BLaER1 (cell line): ENCODE measurements at regions not wholly inside any gene's neighbourhood (a gene's known extent, or its start where the extent isn't known, plus 50 kb on each side); places are given as distances from the start of the nearest gene placed in this dataset.

ENCODE experiments used
- H3K27ac ChIP-seq: shearing (Covaris generic); formaldehyde crosslinking; 2 replicates; pipeline ENCODE4 v1.8.1; 2022
- H3K27me3 ChIP-seq: shearing (Covaris generic); formaldehyde crosslinking; 2 replicates; pipeline ENCODE4 v1.8.1; 2022
- H3K36me3 ChIP-seq: shearing (Covaris generic); formaldehyde crosslinking; 2 replicates; pipeline ENCODE4 v1.8.1; 2022
- H3K4me1 ChIP-seq: shearing (Covaris generic); formaldehyde crosslinking; 2 replicates; pipeline ENCODE4 v1.8.1; 2022
- H3K4me2 ChIP-seq: shearing (Covaris generic); formaldehyde crosslinking; 2 replicates; pipeline ENCODE4 v1.8.1; 2022
- H3K4me3 ChIP-seq: shearing (Covaris generic); formaldehyde crosslinking; 2 replicates; pipeline ENCODE4 v1.8.1; 2022
- H3K9ac ChIP-seq: shearing (Covaris generic); formaldehyde crosslinking; 2 replicates; pipeline ENCODE4 v1.8.1; 2022
- H3K9me3 ChIP-seq: shearing (Covaris generic); formaldehyde crosslinking; 2 replicates; pipeline ENCODE4 v1.8.1; 2022
- H4K20me1 ChIP-seq: shearing (Covaris generic); formaldehyde crosslinking; 2 replicates; pipeline ENCODE4 v1.8.1; 2022
- Cebpa-rat ChIP-seq: shearing (Covaris generic); IDR thresholded peaks from 2 replicates; pipeline ENCODE4 v1.8.1; 2022

DNA sequence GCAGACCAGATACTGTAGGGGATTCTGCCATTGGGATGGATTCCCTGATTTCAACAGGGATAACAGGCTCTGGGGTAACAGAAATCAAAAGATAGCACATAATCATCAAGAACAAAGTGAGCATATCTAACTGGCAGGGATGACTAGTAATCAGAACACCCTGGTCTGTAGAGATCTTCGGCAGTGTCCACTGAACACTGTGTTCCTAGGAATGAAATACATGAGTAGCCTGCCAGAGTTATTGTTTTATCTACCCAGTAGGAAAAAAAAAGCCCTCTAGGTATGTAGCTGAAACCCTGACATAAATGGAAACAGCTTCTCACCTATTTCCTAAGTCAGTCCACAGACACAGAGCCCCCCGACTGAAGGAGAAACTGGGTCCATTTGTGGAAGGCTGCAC lies 340.3 kb upstream of the ZNF385D start:
- Histone ChIP-seq H3K9ac (no peak overlapping the region), H3K4me3 (no peak overlapping the region), H3K4me1 (peaks cover 24% of the 10 kb centered on the region), H3K9me3 (no peaks in the 10 kb centered on the region), H3K4me2 (no peak overlapping the region), H3K27ac (no peak overlapping the region), H3K27me3 (no peaks in the 10 kb centered on the region), H3K36me3 (no peaks in the 10 kb centered on the region), H4K20me1 (no peaks in the 10 kb centered on the region)
- TF ChIP-seq Cebpa-rat = no peak

DNA sequence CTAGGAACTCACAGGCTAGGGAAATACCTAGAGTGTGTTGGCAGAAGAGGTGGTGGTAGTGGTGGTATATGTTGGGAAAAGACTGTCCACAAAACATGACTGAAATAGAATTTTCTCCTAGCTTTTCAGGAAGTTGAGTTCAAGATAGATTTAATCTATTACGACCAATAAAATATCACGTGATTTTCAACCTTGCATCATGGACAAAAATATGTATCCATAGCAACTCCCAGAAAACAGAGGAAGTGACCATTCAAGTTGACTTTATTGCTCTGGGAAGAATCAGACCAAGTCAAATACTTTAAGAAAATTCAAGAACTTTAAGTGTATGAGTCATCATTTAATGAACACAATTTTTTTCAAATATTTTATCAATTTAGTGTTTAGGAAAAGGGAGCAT lies 347.0 kb upstream of the ZNF385D start:
- H3K27ac ChIP-seq = no peak overlapping the region
- no peaks in the 10 kb centered on the region for H3K36me3 ChIP-seq
- no peak overlapping the region for H3K4me2 ChIP-seq
- no peaks in the 10 kb centered on the region for H4K20me1 ChIP-seq
- no peak for TF ChIP-seq Cebpa-rat
- H3K4me3 ChIP-seq = no peak overlapping the region
- H3K9me3 ChIP-seq = no peaks in the 10 kb centered on the region
- no peaks in the 10 kb centered on the region for H3K4me1 ChIP-seq
- no peak overlapping the region for H3K9ac ChIP-seq
- no peaks in the 10 kb centered on the region for H3K27me3 ChIP-seq

DNA sequence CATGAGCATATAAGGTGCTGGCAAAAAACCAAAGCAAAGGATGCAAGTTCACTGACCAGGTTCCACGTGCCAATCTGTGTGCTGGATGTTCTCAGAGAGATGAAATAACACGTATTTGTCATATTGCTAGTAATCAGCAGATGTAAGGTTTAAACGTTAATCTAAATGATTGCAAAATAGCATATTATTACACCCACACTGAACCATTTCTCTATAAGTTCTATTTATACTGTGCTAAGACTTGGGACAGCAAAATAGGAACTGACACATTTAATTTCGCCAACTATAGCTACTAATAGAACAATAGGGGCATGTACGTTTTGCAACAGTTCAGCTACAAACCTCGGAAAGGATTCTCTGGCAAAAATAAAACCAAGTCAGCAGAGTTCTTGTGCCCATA lies 350.3 kb upstream of the ZNF385D start:
- H3K4me2 ChIP-seq = no peak overlapping the region
- no peak overlapping the region for H3K4me3 ChIP-seq
- H4K20me1 ChIP-seq = no peaks in the 10 kb centered on the region
- no peak overlapping the region for H3K9ac ChIP-seq
- H3K27me3 ChIP-seq = no peaks in the 10 kb centered on the region
- no peaks in the 10 kb centered on the region for H3K36me3 ChIP-seq
- no peaks in the 10 kb centered on the region for H3K9me3 ChIP-seq
- no peak for TF ChIP-seq Cebpa-rat
- no peak overlapping the region for H3K27ac ChIP-seq
- no peaks in the 10 kb centered on the region for H3K4me1 ChIP-seq

DNA sequence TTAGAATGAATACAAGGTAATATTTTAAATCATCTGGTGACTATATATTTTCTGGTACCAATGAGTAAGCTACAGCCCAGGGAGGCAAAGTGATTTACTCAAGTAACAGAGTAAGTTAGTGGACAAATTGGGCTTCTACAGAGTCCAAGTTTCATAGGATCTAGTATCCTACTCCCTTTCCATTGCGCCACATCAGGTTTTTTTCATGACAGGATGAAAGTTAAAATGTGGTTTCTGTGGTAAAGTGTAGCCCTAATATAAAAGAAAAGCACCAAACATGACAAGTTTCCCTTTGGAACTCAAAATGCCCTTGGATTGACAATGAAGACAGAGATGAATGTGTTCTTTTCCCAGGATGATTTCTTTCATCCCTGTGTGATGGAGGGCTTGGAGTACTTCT lies 350.8 kb upstream of the ZNF385D start:
- H3K9me3 ChIP-seq = no peaks in the 10 kb centered on the region
- no peak for TF ChIP-seq Cebpa-rat
- no peaks in the 10 kb centered on the region for H3K4me1 ChIP-seq
- no peak overlapping the region for H3K9ac ChIP-seq
- no peak overlapping the region for H3K4me3 ChIP-seq
- H3K27me3 ChIP-seq = no peaks in the 10 kb centered on the region
- no peak overlapping the region for H3K27ac ChIP-seq
- no peaks in the 10 kb centered on the region for H3K36me3 ChIP-seq
- no peak overlapping the region for H3K4me2 ChIP-seq
- H4K20me1 ChIP-seq = no peaks in the 10 kb centered on the region

DNA sequence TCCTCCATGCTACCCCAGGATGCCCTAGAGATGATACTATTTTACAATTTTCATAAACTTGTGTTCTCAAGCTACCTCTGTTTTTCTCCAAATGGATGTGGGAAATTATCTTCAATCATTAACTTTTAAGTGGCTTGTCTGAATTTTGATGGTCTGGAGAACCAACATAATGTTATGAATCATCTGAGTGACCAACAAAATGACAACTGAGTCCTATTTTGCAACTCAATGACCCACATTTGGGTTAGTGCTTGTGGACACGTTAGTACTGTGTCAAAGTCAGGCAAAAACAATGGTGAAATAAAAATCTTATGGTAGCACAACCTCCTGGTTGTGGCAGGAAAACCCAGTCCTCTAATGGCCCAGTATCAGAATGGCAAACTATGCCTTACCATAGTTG lies 352.4 kb upstream of the ZNF385D start:
- no peaks in the 10 kb centered on the region for H4K20me1 ChIP-seq
- no peaks in the 10 kb centered on the region for H3K9me3 ChIP-seq
- no peak overlapping the region for H3K9ac ChIP-seq
- H3K27me3 ChIP-seq = no peaks in the 10 kb centered on the region
- no peak overlapping the region for H3K4me2 ChIP-seq
- no peaks in the 10 kb centered on the region for H3K4me1 ChIP-seq
- H3K4me3 ChIP-seq = no peak overlapping the region
- no peak for TF ChIP-seq Cebpa-rat
- no peaks in the 10 kb centered on the region for H3K36me3 ChIP-seq
- H3K27ac ChIP-seq = no peak overlapping the region

DNA sequence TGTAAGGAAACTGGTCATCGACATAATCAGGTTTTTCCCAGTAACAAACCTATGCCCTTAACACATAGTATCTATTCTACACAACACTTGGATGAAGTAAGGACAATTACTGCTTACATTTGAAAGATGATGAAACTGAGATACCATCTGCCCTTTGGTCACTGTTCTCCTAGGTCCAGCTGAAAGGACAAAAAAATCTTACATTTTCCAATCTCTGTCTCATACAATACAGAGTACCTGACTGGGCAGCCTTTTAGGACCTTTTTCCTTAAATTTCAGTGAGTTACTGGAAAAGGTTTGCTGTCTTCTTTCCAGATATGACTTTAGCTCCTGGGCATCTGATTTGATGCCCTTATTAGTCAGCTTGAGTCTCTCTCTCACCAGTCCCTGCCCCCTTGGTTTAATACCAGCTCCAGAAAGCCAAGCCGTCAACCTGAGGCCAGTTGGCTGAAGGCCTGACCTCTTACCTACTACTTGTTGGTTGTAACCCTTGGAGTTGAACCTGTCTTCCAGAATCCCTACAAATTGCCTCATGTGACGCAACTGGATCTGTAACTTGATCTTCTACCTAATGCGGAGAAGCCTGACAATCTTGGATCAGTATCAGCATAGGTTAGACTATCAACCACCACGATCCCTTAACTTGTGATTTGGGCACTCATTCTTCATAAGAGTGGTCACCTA lies 355.3 kb upstream of the ZNF385D start:
- Histone ChIP-seq H3K4me2 (no peak overlapping the region), H3K9ac (no peak overlapping the region), H3K27me3 (no peaks in the 10 kb centered on the region), H3K4me3 (no peak overlapping the region), H3K36me3 (no peaks in the 10 kb centered on the region), H3K9me3 (no peaks in the 10 kb centered on the region), H3K27ac (no peak overlapping the region), H4K20me1 (no peaks in the 10 kb centered on the region), H3K4me1 (no peaks in the 10 kb centered on the region)
- TF ChIP-seq Cebpa-rat = no peak

DNA sequence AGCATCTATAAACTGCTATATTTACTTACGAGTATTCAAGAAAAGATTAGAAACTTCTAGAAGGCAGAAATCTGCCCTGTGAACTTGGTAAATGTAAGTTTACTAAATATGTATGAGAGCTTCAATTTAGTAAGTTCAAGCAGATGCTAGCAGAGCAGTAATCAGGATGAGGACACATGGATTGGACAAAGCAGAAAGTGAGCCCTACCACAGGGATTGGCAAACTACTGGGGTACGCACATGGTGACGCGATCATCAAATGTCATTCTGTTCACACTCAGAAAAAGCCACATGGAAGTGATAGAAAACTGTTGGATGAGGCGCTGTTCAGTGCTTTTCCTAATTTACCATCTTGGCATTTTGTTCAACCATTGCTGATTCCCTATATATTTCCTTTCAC lies 360.2 kb upstream of the ZNF385D start:
- Histone ChIP-seq H4K20me1 (no peaks in the 10 kb centered on the region), H3K9ac (no peak overlapping the region), H3K36me3 (no peaks in the 10 kb centered on the region), H3K9me3 (no peaks in the 10 kb centered on the region), H3K4me1 (no peaks in the 10 kb centered on the region), H3K27ac (no peak overlapping the region), H3K4me3 (no peak overlapping the region), H3K4me2 (no peak overlapping the region), H3K27me3 (no peaks in the 10 kb centered on the region)
- TF ChIP-seq Cebpa-rat = no peak

DNA sequence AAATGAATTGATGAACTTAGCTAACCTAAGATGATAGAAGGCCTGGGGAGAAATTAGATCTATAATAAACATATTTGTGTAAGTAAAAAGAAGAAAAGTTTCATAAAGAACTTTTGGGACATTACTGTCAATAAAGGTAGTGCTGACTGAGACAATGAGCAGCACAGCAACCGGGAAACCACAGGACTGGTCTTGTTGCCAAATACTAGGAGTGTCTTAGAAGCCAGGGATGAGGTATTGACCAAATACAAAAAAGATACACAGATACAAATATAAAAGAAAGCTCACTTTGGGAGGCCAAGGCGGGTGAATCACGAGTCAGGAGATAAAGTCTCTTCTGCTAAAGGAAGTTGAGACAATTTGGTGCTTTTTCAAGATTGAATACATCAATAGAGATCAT lies 362.4 kb upstream of the ZNF385D start:
- no peaks in the 10 kb centered on the region for H3K4me1 ChIP-seq
- no peaks in the 10 kb centered on the region for H3K27me3 ChIP-seq
- no peaks in the 10 kb centered on the region for H4K20me1 ChIP-seq
- H3K4me3 ChIP-seq = no peak overlapping the region
- no peak overlapping the region for H3K27ac ChIP-seq
- no peak overlapping the region for H3K4me2 ChIP-seq
- H3K36me3 ChIP-seq = no peaks in the 10 kb centered on the region
- no peaks in the 10 kb centered on the region for H3K9me3 ChIP-seq
- no peak for TF ChIP-seq Cebpa-rat
- H3K9ac ChIP-seq = no peak overlapping the region

DNA sequence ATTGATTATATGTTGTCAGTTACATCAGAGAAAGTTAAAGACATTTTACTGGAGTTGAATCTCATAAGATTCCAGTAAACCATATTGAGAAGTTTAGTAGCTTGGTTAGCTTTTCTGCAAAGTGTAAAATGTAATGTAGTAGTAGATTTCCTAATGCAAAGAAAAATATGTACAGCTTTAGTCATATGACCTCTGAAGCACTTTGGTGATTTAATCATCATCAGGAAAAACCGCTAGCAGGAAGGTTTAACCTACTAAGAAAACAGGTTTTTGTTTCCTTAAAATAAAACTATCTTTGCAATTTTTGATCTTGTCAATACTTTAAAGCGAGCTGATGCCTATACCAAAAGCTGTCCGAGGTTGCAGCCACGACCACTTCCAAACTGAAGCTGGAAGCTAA lies 364.6 kb upstream of the ZNF385D start:
- no peaks in the 10 kb centered on the region for H4K20me1 ChIP-seq
- no peak overlapping the region for H3K4me2 ChIP-seq
- no peak overlapping the region for H3K9ac ChIP-seq
- no peaks in the 10 kb centered on the region for H3K27me3 ChIP-seq
- no peaks in the 10 kb centered on the region for H3K4me1 ChIP-seq
- H3K27ac ChIP-seq = no peak overlapping the region
- H3K36me3 ChIP-seq = no peaks in the 10 kb centered on the region
- no peak overlapping the region for H3K4me3 ChIP-seq
- no peaks in the 10 kb centered on the region for H3K9me3 ChIP-seq
- TF ChIP-seq Cebpa-rat = no peak

DNA sequence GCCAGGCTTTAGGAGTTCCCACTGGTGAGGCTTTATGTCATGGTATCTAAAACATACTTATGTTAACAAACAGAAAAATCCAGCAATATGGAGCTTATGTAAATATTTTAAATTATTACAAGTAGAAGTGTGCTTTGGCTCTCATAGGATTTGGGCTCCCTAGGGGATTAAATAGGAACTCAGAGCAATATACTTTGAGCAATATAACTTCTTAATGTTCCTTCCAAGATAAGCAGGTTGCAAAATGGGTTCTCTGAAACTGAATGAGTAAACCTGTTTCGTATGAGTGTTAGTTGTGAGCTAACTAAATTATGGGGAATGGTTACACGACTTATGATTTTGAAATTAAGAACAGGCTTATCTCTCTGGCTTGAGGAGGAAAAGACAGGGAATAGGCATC lies 366.1 kb upstream of the ZNF385D start:
- H3K4me2 ChIP-seq = no peak overlapping the region
- TF ChIP-seq Cebpa-rat = no peak
- H3K9me3 ChIP-seq = no peaks in the 10 kb centered on the region
- H3K27me3 ChIP-seq = no peaks in the 10 kb centered on the region
- H3K4me1 ChIP-seq = no peaks in the 10 kb centered on the region
- no peak overlapping the region for H3K4me3 ChIP-seq
- H3K27ac ChIP-seq = no peak overlapping the region
- no peaks in the 10 kb centered on the region for H4K20me1 ChIP-seq
- no peak overlapping the region for H3K9ac ChIP-seq
- H3K36me3 ChIP-seq = no peaks in the 10 kb centered on the region

DNA sequence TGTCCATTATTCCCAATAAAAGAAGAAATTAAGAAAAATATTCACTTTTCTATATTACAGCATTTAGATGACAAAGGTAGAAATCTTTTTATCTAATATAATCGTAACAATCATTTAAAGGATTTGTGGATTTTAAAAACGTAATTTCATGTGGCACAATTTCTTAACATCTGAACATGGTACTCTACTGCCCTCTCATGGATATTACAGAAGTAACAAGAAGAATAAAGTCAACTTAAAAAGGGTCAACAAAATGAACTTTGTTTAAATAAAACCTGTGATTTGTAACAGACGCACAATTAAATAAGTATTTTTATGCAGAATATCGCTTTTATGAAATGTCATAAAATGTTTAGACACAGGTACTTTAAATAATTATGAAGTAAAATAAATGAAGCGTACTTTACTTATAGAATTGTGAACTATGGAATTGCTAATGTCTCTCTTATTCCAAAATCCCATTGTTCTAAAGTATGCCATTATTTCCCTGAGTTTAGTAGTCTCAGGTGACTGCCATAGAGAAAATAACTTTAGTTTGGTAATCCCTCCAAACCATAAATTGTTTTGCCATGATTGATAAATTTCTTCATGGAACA lies 366.8 kb upstream of the ZNF385D start:
- H3K36me3 ChIP-seq = no peaks in the 10 kb centered on the region
- no peaks in the 10 kb centered on the region for H3K4me1 ChIP-seq
- H3K9me3 ChIP-seq = no peaks in the 10 kb centered on the region
- no peak overlapping the region for H3K4me2 ChIP-seq
- no peak overlapping the region for H3K27ac ChIP-seq
- no peaks in the 10 kb centered on the region for H4K20me1 ChIP-seq
- H3K27me3 ChIP-seq = no peaks in the 10 kb centered on the region
- no peak overlapping the region for H3K4me3 ChIP-seq
- no peak for TF ChIP-seq Cebpa-rat
- H3K9ac ChIP-seq = no peak overlapping the region
